ENCODE measurements at regions not wholly inside any gene's neighbourhood (a gene's known extent, or its start where the extent isn't known, plus 50 kb on each side); places are given as distances from the start of the nearest gene placed in this dataset.

DNA sequence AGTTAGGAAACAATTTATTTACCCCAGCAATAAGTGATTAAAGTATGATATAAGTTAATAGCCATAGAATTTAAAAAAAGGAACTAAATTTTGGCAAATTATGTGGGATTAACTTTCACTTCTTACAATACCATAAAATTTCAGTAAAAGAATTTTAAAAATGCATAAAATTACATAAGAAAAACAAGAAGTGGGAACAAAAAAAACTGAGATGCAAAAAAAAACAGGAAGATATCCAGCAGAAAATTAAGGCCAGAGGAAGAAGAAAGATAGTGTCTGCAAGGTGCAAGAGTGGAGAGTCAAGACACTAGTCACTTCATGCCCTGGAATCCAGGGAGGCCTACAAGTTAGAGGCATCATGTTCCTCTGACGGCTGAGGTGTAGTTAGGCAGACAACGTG, 184.2 kb downstream of the GASK1B start:
- TF ChIP-seq CTCF (IDR thresholded peaks at IDR 0.05; ENCODE audit: low read depth, low read length, poor library complexity, severe bottlenecking): no peak
- TF ChIP-seq EZH2phosphoT487 (IDR thresholded peaks at IDR 0.05; ENCODE audit: borderline replicate concordance, low read length): no peak

All from DOHH2 (cell line).